GM18907 (cell line): ENCODE measurements at regions not wholly inside any gene's neighbourhood (a gene's known extent, or its start where the extent isn't known, plus 50 kb on each side); places are given as distances from the start of the nearest gene placed in this dataset.

Source experiments
- ATAC-seq: cut with Tn5 transposase; IDR thresholded peaks from one replicate; pipeline ENCODE4 v1.9.1; 2021; ENCODE audit warnings: mild to moderate bottlenecking, moderate library complexity; ENCODE audit not compliant: unreplicated experiment

- no peak for ATAC-seq
Observed at GRCh38 chr9:88326936-88327335, 61.3 kb upstream of the SPIN1 start.

- no peak for ATAC-seq
Observed at GRCh38 chr9:88326015-88326414, 62.2 kb upstream of the SPIN1 start.

GRCh38 chr9:88322906-88323566, 65.2 kb upstream of the SPIN1 start:
- ATAC-seq, result peak; percentile 80

GRCh38 chr9:88321764-88322163, 66.5 kb upstream of the SPIN1 start:
- ATAC-seq, result no peak

- ATAC-seq, result no peak
Observed at GRCh38 chr9:88320748-88321415, 67.4 kb upstream of the SPIN1 start.

GRCh38 chr9:88319936-88320747, 68.1 kb upstream of the SPIN1 start:
- no peak for ATAC-seq

GRCh38 chr9:88313364-88314220, 74.7 kb upstream of the SPIN1 start:
- ATAC-seq, result no peak

GRCh38 chr9:88312517-88313103, 75.6 kb upstream of the SPIN1 start:
- no peak for ATAC-seq

- ATAC-seq, result no peak
Observed at GRCh38 chr9:88312045-88312444, 76.2 kb upstream of the SPIN1 start.

- no peak for ATAC-seq
Observed at GRCh38 chr9:88310310-88310980, 77.8 kb upstream of the SPIN1 start.

- ATAC-seq, result no peak
Observed at GRCh38 chr9:88308831-88309560, 79.2 kb upstream of the SPIN1 start.

GRCh38 chr9:88307136-88307535, 81.1 kb upstream of the SPIN1 start:
- no peak for ATAC-seq

- peak; percentile 94 for ATAC-seq
Observed at GRCh38 chr9:88303721-88304451, 84.4 kb upstream of the SPIN1 start.

- no peak for ATAC-seq
Observed at GRCh38 chr9:88302579-88303324, 85.5 kb upstream of the SPIN1 start.

- no peak for ATAC-seq
Observed at GRCh38 chr9:88300556-88300955, 87.7 kb upstream of the SPIN1 start.

- ATAC-seq, result no peak
Observed at GRCh38 chr9:88291856-88292255, 96.4 kb upstream of the SPIN1 start.

GRCh38 chr9:88291056-88291455, 97.2 kb upstream of the SPIN1 start:
- ATAC-seq, result no peak

GRCh38 chr9:88289532-88289931, 98.7 kb upstream of the SPIN1 start:
- no peak for ATAC-seq
